DMS114 treated with DMSO at 0.1 percent for 48 hours (cell line): ENCODE measurements at regions not wholly inside any gene's neighbourhood (a gene's known extent, or its start where the extent isn't known, plus 50 kb on each side); places are given as distances from the start of the nearest gene placed in this dataset.

Experiments used
- DNase-seq: peaks from one replicate; lab custom pipeline; 2025; ENCODE audit not compliant: unreplicated experiment; lab: John Stamatoyannopoulos, UW

GRCh38 chr4:127174616-127175015, 458.1 kb upstream of the INTU start:
- no peak for DNase-seq

- DNase-seq: no peak
These were observed 453.3 kb upstream of the INTU start for GRCh38 chr4:127179256-127180087.

- DNase-seq: no peak
These were observed 451.8 kb upstream of the INTU start for GRCh38 chr4:127181001-127181400.

GRCh38 chr4:127182687-127183086, 450.1 kb upstream of the INTU start:
- no peak for DNase-seq

- DNase-seq: no peak
These were observed 443.9 kb upstream of the INTU start for GRCh38 chr4:127188847-127189246.

GRCh38 chr4:127194281-127194680, 438.5 kb upstream of the INTU start:
- DNase-seq: no peak

- DNase-seq: no peak
These were observed 436.0 kb upstream of the INTU start for GRCh38 chr4:127196655-127197352.

GRCh38 chr4:127203562-127204200, 429.1 kb upstream of the INTU start:
- no peak for DNase-seq

- DNase-seq: no peak
These were observed 428.4 kb upstream of the INTU start for GRCh38 chr4:127204322-127204721.

- no peak for DNase-seq
These were observed 423.1 kb upstream of the INTU start for GRCh38 chr4:127209580-127210095.

GRCh38 chr4:127210893-127211649, 421.7 kb upstream of the INTU start:
- DNase-seq: no peak

GRCh38 chr4:127211650-127212560, 420.9 kb upstream of the INTU start:
- DNase-seq: no peak

GRCh38 chr4:127212701-127213100, 420.1 kb upstream of the INTU start:
- DNase-seq: no peak

GRCh38 chr4:127214016-127214415, 418.7 kb upstream of the INTU start:
- DNase-seq: no peak

- no peak for DNase-seq
These were observed 417.8 kb upstream of the INTU start for GRCh38 chr4:127214931-127215330.

GRCh38 chr4:127217586-127218229, 415.0 kb upstream of the INTU start:
- DNase-seq: no peak

- DNase-seq: no peak
These were observed 413.5 kb upstream of the INTU start for GRCh38 chr4:127219232-127219631.

- no peak for DNase-seq
These were observed 408.2 kb upstream of the INTU start for GRCh38 chr4:127224556-127224955.

- no peak for DNase-seq
These were observed 402.7 kb upstream of the INTU start for GRCh38 chr4:127229855-127230608.
